Stimulated activated naive B cell treated with anti-CD40 and anti-IgM and Interleukin-4, amounts not matched to agents 10 μg/mL and 1 μg/mL and 100 μg/mL, for 72 hours (primary cell): ENCODE measurements at regions not wholly inside any gene's neighbourhood (a gene's known extent, or its start where the extent isn't known, plus 50 kb on each side); places are given as distances from the start of the nearest gene placed in this dataset.
"Not testable (repeated sequence)": the region's sequence is repeated elsewhere in the genome, so short reads cannot be mapped to it uniquely, and the experiment has no call there.

Experiments used
- ATAC-seq, 2 donors: fragments of 150-1000 bp; cut with Tn5 transposase; replicated peaks; 2 replicates each; pipeline ENCODE4 v1.10.0; 2021; ENCODE audit warnings: moderate library complexity in 1 of 2
- DNase-seq: peaks from one replicate; pipeline ENCODE4 v3.0.0; 2021
- H3K27ac Mint-ChIP-seq: one replicate; pipeline ENCODE4 v1.8.0; 2022; ENCODE audit warnings: mild to moderate bottlenecking, mixed read lengths
- H3K27me3 Mint-ChIP-seq, 2 donors: one replicate each; pipeline ENCODE4 v1.8.0; 2022; ENCODE audit warnings: mixed read lengths in 2 of 2
- H3K36me3 Mint-ChIP-seq, 2 donors: one replicate each; pipeline ENCODE4 v1.8.0; 2022; ENCODE audit warnings: mixed read lengths in 2 of 2, mild to moderate bottlenecking in 1 of 2
- H3K4me1 Mint-ChIP-seq, 2 donors: one replicate each; pipeline ENCODE4 v1.8.0; 2022; ENCODE audit warnings: mixed read lengths in 2 of 2, mild to moderate bottlenecking in 1 of 2
- H3K4me3 Mint-ChIP-seq, 2 donors: one replicate each; pipeline ENCODE4 v1.8.0; 2022; ENCODE audit warnings: mild to moderate bottlenecking in 2 of 2, mixed read lengths in 2 of 2, moderate library complexity in 1 of 2
- H3K9me3 Mint-ChIP-seq, 2 donors: one replicate each; pipeline ENCODE4 v1.8.0; 2022; ENCODE audit warnings: mixed read lengths in 2 of 2, mild to moderate bottlenecking in 1 of 2

DNA sequence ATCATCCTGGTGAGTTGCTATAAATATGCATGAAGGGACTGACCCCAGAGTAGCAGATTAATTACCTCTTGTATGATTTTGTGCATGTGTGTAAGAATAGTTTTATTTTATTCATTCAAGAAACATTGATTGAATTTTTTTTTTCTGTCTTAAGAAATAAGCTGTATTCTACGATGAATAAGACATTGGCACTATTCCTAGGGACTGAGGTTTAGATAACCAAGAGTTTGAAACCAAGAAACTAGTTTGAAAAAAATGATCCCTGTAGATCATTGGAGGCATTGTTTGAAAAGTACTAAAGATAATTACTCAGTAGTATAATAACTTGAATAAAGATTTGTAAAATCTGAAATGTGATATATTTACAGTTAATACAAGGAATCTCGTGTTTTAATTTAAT lies 1086.9 kb downstream of the PCDH7 start:
- ATAC-seq (no peak), DNase-seq (no peak)
- H3K36me3 Mint-ChIP-seq = no peaks in the 10 kb centered on the region
- H3K4me3 Mint-ChIP-seq = no peak overlapping the region
- no peaks in the 10 kb centered on the region for H3K27me3 Mint-ChIP-seq
- no peaks in the 10 kb centered on the region for H3K4me1 Mint-ChIP-seq
- H3K9me3 Mint-ChIP-seq = no peaks in the 10 kb centered on the region
- H3K27ac Mint-ChIP-seq = no peak overlapping the region

- Mint-ChIP-seq H3K36me3 (no peaks in the 10 kb centered on the region), H3K27ac (no peak overlapping the region), H3K4me1 (no peaks in the 10 kb centered on the region), H3K27me3 (no peaks in the 10 kb centered on the region), H3K9me3 (peaks cover 3 to 7% of the 10 kb centered on the region in 2 donors), H3K4me3 (no peak overlapping the region)
- DNase-seq (no peak), ATAC-seq (no peak)
These were observed 1124.2 kb downstream of the PCDH7 start for GRCh38 chr4:31844350-31844749.

- no peak for ATAC-seq
- H3K27me3 Mint-ChIP-seq = no peaks in the 10 kb centered on the region
- H3K4me1 Mint-ChIP-seq = no peaks in the 10 kb centered on the region
- H3K36me3 Mint-ChIP-seq = no peaks in the 10 kb centered on the region
- no peak overlapping the region for H3K4me3 Mint-ChIP-seq
- H3K27ac Mint-ChIP-seq = no peak overlapping the region
- DNase-seq = no peak
- H3K9me3 Mint-ChIP-seq = peaks cover 9 to 10% of the 10 kb centered on the region in 2 donors
These were observed 1131.8 kb downstream of the PCDH7 start for GRCh38 chr4:31851946-31852345.

DNA sequence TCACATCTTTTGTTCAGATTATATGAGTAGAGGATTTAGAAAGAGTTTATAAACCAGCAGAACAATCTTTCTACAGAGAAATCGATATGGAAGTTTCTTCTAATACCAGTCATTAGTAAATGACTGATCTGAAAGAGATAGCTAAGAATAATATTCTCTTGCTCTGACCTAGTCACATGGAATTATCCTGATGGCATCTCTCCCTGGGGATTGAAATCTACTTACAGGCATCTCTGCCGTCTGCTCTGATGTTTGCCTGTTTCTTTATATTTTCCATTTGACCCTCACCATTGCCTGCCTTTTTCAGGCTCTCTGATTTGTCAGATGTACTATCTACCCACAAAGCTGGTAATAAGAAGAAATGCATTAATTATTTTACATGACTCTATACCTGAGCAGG lies 1157.3 kb downstream of the PCDH7 start:
- Mint-ChIP-seq H3K27me3 (no peaks in the 10 kb centered on the region), H3K4me3 (no peak overlapping the region), H3K27ac (no peak overlapping the region), H3K36me3 (no peaks in the 10 kb centered on the region), H3K9me3 (peaks cover 0 to 3% of the 10 kb centered on the region in 2 donors), H3K4me1 (no peaks in the 10 kb centered on the region)
- no peak for ATAC-seq
- DNase-seq = no peak

DNA sequence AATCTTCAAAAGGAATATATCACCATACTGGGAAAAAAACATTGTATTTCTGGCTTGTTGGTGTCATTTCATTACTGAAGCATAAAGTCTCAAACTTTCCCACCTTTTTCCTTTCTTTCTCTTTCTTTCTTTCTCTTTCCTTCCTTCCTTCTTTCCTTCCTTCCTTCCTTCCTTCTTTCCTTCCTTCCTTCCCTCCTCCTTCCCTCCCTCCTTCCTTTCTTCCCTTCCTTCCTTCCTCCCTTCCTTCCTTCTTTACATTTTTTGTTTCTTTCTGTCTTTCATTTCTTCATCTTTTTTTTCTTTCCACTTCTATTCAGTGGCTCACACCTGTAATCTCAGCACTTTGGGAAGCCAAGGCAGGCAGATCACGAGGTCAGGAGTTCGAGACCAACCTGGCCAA lies 1160.7 kb downstream of the PCDH7 start:
- H3K27me3 Mint-ChIP-seq, H3K4me1 Mint-ChIP-seq, H3K36me3 Mint-ChIP-seq, H3K9me3 Mint-ChIP-seq, H3K27ac Mint-ChIP-seq, ATAC-seq, DNase-seq, H3K4me3 Mint-ChIP-seq: not testable (repeated sequence)

- H3K4me3 Mint-ChIP-seq = no peak overlapping the region
- no peak for ATAC-seq
- no peaks in the 10 kb centered on the region for H3K36me3 Mint-ChIP-seq
- H3K9me3 Mint-ChIP-seq = peaks cover 2 to 4% of the 10 kb centered on the region in 2 donors
- no peak overlapping the region for H3K27ac Mint-ChIP-seq
- H3K4me1 Mint-ChIP-seq = no peaks in the 10 kb centered on the region
- no peaks in the 10 kb centered on the region for H3K27me3 Mint-ChIP-seq
- no peak for DNase-seq
These were observed 1176.2 kb downstream of the PCDH7 start for GRCh38 chr4:31896349-31896748.

GRCh38 chr4:31905363-31905762 lies 1185.2 kb downstream of the PCDH7 start:
- H3K36me3 Mint-ChIP-seq = no peaks in the 10 kb centered on the region

DNA sequence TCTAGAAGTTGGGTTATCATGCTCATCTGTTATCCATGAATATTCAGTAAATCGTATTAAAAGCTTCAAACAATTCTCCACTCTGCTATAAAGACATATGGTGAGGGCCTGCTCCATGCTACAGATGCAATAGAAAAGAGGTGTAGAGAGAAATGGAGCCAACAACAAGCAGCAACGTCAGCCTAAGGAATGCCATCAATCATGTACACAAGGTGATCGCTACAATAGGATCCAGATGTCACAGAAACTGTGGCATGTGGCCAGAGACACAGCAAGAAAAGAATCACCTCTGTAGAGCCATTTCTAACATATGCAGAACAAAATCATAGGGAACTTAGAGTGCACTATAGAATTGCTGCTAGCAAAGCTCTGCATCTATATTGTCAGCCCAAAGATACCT lies 1188.1 kb downstream of the PCDH7 start:
- H3K27me3 Mint-ChIP-seq = no peaks in the 10 kb centered on the region
- no peak overlapping the region for H3K4me3 Mint-ChIP-seq
- no peak overlapping the region for H3K27ac Mint-ChIP-seq
- H3K36me3 Mint-ChIP-seq = no peaks in the 10 kb centered on the region
- no peaks in the 10 kb centered on the region for H3K4me1 Mint-ChIP-seq
- DNase-seq (no peak), ATAC-seq (no peak)
- peaks cover 0 to 3% of the 10 kb centered on the region in 2 donors for H3K9me3 Mint-ChIP-seq

More at GRCh38 chr4:31905363-31905762, 1185.2 kb downstream of the PCDH7 start:
- Mint-ChIP-seq H3K4me1 (no peaks in the 10 kb centered on the region), H3K4me3 (no peak overlapping the region), H3K27me3 (no peaks in the 10 kb centered on the region), H3K27ac (no peak overlapping the region), H3K9me3 (peaks cover 0 to 4% of the 10 kb centered on the region in 2 donors)
- ATAC-seq (no peak), DNase-seq (no peak)

DNA sequence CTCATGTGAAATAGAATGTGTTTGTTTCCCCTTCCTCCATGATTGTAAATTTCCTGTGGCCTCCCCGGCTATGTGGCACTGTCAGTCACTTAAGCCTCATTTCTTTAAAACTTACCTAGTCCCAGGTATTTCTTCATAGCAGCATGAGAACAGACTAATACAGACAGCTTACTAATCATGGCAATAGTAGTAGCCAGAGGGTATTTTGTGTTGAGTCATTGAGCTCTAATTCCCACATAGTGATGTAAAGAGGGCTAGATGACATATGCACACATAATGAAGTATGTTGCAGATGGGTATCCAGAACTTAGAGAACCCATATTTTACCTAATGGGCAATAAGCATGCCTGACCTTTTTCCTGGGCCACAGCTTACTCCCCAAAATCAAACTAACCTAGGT lies 1197.2 kb downstream of the PCDH7 start:
- ATAC-seq = no peak
- no peak for DNase-seq
- no peak overlapping the region for H3K27ac Mint-ChIP-seq
- no peaks in the 10 kb centered on the region for H3K4me1 Mint-ChIP-seq
- no peaks in the 10 kb centered on the region for H3K27me3 Mint-ChIP-seq
- H3K9me3 Mint-ChIP-seq = peaks cover 4 to 10% of the 10 kb centered on the region in 2 donors
- H3K36me3 Mint-ChIP-seq = peaks cover 0 to 1% of the 10 kb centered on the region in 2 donors
- no peak overlapping the region for H3K4me3 Mint-ChIP-seq

DNA sequence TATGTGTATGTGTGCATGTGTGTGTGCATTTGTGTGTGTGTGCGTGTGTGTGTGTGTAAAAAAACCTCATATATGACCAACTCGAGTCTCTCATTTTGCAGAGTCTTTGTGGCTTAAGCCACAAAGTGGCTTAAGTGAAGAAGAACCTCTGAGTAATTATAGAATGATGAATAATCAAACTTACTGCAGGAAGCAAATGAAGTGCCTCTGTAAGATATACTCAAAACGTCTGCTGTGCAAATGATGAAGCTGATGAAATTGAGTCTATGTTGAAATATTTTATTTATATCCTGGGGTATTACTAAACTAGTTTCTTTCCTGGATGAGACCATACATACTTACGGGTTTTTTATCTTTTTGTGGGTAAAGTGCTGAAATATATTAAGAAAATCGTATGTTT lies 1198.7 kb downstream of the PCDH7 start:
- Mint-ChIP-seq H3K4me3 (no peak overlapping the region), H3K27me3 (no peaks in the 10 kb centered on the region), H3K9me3 (peaks cover 7 to 10% of the 10 kb centered on the region in 2 donors), H3K4me1 (no peaks in the 10 kb centered on the region), H3K27ac (no peak overlapping the region), H3K36me3 (peaks cover 0 to 1% of the 10 kb centered on the region in 2 donors)
- ATAC-seq (no peak), DNase-seq (no peak)

- H3K9me3 Mint-ChIP-seq = peaks cover 3 to 15% of the 10 kb centered on the region in 2 donors
- no peak overlapping the region for H3K4me3 Mint-ChIP-seq
- ATAC-seq = no peak
- no peaks in the 10 kb centered on the region for H3K4me1 Mint-ChIP-seq
- no peak overlapping the region for H3K27ac Mint-ChIP-seq
- no peaks in the 10 kb centered on the region for H3K27me3 Mint-ChIP-seq
- no peaks in the 10 kb centered on the region for H3K36me3 Mint-ChIP-seq
- no peak for DNase-seq
These were observed 1203.5 kb downstream of the PCDH7 start for GRCh38 chr4:31923634-31924033.

- Mint-ChIP-seq H3K4me3 (no peak overlapping the region), H3K9me3 (peaks cover 0 to 4% of the 10 kb centered on the region in 2 donors), H3K27me3 (no peaks in the 10 kb centered on the region), H3K27ac (no peak overlapping the region), H3K36me3 (no peaks in the 10 kb centered on the region), H3K4me1 (no peaks in the 10 kb centered on the region)
- no peak for DNase-seq
- no peak for ATAC-seq
These were observed 1209.6 kb downstream of the PCDH7 start for GRCh38 chr4:31929676-31930345.

DNA sequence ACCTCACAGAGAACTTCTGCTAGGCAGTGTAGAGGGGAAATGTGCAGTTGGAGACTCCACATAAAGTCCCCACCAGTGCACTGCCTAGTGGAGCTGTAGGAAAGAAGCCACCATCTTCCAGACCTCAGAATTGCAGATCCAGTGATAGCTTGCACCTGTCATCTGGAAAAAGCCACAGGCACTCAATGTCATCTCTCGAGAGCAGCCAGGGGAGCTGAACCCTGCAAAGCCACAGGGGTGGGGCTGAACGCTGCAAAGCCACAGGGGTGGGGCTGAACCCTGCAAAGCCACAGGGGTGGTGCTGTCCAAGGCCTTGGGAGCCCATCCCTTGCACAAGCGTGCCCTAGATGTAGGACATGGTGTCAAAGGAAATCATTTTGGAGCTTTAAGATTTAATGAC lies 1226.3 kb downstream of the PCDH7 start:
- H3K4me1 Mint-ChIP-seq = no peaks in the 10 kb centered on the region
- no peaks in the 10 kb centered on the region for H3K27me3 Mint-ChIP-seq
- no peak overlapping the region for H3K27ac Mint-ChIP-seq
- no peak for DNase-seq
- H3K9me3 Mint-ChIP-seq = peaks cover 4 to 5% of the 10 kb centered on the region in 2 donors
- H3K36me3 Mint-ChIP-seq = no peaks in the 10 kb centered on the region
- ATAC-seq = no peak
- H3K4me3 Mint-ChIP-seq = no peak overlapping the region

- Mint-ChIP-seq H3K27ac (no peak overlapping the region), H3K27me3 (no peaks in the 10 kb centered on the region), H3K9me3 (peaks cover 4 to 5% of the 10 kb centered on the region in 2 donors), H3K4me3 (no peak overlapping the region), H3K36me3 (no peaks in the 10 kb centered on the region), H3K4me1 (no peaks in the 10 kb centered on the region)
- no peak for DNase-seq
- ATAC-seq = no peak
These were observed 1226.9 kb downstream of the PCDH7 start for GRCh38 chr4:31947101-31947500.

- Mint-ChIP-seq H3K4me3 (no peak overlapping the region), H3K36me3 (no peaks in the 10 kb centered on the region), H3K27me3 (no peaks in the 10 kb centered on the region), H3K9me3 (peaks cover 4 to 5% of the 10 kb centered on the region in 2 donors), H3K4me1 (no peaks in the 10 kb centered on the region), H3K27ac (no peak overlapping the region)
- ATAC-seq (no peak), DNase-seq (no peak)
These were observed 1228.9 kb downstream of the PCDH7 start for GRCh38 chr4:31949045-31949444.

DNA sequence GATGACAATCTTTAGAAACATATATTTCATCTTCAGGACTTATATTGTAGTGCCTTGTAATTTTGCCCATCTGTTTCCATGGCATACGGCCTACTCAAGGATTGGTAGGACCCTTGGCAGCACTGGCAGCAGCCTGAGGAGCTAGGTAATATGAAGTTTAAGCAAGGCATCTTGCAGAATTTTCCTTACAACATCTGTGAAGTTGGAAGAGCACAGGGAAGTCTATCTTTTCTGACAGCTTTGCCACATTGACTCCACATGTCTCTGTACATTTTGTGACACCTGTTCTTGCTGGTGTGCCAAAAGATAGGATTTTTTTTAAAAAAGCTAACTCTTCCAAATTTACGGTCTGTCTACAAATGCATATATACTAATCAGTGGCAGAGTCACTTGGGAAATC lies 1235.2 kb downstream of the PCDH7 start:
- no peaks in the 10 kb centered on the region for H3K4me1 Mint-ChIP-seq
- ATAC-seq = no peak
- peaks cover 4% of the 10 kb centered on the region in 2 donors for H3K9me3 Mint-ChIP-seq
- H3K27me3 Mint-ChIP-seq = no peaks in the 10 kb centered on the region
- H3K27ac Mint-ChIP-seq = no peak overlapping the region
- no peak for DNase-seq
- H3K4me3 Mint-ChIP-seq = no peak overlapping the region
- no peaks in the 10 kb centered on the region for H3K36me3 Mint-ChIP-seq
